ENCODE measurements at regions not wholly inside any gene's neighbourhood (a gene's known extent, or its start where the extent isn't known, plus 50 kb on each side); places are given as distances from the start of the nearest gene placed in this dataset.

DNA sequence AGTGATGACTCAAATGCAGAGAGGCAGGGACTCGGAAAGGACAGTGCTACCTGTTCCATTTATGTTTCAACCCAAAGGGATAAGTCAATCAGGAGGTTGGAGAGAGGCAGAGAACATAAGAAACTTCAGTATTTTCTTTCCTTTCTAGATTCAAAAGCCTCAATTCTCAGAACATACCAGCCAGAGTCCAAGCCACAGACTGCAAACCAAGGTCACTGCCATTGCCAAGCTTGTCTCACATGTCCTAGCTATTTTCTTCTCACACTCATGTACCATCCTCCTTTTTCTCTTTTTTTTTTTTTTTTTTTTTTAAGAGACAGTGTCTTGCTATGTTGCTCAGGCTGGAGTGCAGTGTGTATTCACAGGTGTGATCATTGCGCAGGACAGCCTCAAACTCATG, 111.7 kb upstream of the AKIP1 start:
- no peak for DNase-seq (ENCODE audit: low read depth, low spot score)

DNA sequence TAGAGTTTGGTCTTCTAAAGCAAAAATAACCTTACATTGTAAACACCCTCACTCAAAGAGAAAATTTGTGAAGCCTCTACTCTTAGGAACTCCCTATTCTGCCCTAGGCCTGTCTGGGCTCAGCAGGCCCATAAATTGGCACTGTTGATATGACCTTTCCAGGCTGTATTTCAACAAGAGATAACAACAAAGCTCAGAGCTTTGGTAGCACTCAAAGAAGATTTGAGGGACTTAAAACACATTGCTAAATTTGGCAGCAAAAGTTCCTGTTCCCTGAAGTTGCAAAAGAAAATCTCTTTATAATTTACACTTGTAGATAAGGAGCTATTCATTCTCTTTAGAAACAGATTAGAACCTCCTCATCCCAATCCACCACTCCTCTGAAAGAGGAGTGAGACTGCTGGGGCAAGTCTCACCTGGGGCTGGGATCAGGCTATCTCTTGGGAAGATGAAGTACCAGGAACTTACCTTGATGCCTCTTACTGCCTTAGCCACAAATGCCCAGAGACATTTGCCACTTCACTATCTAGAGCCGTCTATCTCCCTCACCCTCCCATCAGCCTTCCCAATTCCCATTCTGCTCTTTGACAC, 110.4 kb upstream of the AKIP1 start:
- DNase-seq (ENCODE audit: low read depth, low spot score) = no peak

DNA sequence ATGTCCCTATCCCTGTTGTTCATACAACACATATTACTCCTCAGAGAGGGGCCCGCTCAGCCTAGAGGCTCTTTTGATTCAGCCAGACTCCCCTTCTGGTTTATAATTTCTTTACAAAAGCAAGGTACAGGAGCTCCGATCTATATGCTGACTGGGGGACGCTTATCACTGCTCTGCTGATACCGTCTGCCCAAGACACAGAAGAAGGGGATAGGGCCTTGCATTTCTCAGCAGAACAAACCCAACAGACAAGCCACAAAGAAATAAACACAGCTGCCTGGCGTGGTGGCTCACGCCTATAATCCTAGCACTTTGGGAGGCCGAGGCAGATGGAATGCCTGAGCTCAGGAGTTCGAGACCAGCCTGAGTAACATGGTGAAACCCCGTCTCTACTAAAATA, 109.9 kb upstream of the AKIP1 start:
- DNase-seq (ENCODE audit: low read depth, low spot score) = no peak

DNA sequence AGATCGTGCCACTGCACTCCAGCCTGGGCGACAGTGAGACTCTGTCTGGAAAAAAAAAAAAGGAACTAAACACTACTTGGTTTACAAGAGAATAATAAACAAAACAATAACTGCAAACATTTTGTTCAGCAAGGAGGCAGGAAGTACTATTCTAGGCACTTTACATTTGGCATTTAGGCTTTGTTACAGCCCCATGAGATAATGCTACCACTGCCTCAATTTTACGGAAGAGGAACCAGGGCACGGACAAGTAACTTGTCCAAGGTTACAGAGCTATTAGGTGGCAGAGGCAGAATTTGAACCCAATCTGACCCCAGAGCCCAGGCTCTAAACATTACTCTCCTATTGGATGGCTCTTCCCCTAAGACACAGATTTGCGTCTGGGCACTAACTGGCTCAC, 108.7 kb upstream of the AKIP1 start:
- DNase-seq (ENCODE audit: low read depth, low spot score) = no peak

DNA sequence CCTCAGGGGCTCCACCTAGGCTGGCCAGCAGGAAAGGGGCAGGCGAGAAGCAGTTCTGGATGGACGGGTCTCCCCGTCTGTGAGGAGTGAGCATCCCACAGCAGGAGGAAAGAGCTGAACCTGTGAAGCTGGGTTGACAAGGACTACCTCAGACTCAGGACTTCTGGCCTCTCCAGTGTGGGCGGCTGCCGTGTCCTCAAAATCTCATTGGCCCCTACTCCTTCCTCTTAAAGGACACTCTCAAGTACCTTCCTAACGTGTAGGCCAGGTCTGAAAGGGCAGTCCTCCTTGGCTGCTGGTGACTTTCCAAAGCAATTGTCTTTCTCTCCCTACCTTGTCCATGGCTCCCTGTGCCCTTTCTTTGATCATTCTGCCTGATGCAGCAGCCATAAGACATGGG, 107.0 kb upstream of the AKIP1 start:
- no peak for DNase-seq (ENCODE audit: low read depth, low spot score)

DNA sequence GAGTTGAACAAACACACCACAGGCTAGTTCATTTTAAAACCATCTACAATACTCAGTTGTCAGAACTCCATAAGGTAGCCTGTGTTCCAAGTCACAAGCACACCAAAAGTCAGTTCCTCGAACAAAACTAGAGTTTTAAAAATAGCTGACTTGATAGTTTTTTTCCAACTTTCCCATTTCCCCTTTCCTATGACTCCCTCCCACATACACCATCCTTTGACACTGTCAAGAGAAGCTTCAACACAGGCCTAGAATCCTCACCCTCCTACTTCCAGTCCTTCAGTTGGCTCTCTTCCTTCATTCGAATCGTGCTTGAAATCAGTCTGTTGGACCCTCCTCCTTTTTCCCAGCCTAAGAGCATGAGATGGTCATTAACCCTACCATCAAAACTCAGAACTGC, 105.7 kb upstream of the AKIP1 start:
- no peak for DNase-seq (ENCODE audit: low read depth, low spot score)

DNA sequence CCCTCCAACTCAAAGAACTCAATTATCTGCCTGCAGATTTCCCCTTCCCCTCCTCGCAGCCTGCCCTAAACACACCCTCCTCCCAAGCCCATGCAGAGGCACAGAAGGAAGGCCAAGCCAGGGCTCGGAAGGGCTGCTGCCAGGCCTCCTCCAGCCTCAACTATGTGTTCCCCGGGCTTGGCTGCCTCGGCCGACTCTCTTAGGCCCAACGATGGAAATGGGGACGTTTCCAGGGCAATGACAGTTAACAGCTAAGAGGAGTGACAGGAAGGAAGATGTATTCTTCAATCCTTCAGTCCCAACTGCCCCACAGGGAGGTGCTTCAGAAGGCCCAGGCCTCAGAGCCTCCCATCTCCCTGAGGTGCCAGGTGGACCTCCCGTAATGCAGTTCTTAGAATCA, 104.0 kb upstream of the AKIP1 start:
- no peak for DNase-seq (ENCODE audit: low read depth, low spot score)

DNA sequence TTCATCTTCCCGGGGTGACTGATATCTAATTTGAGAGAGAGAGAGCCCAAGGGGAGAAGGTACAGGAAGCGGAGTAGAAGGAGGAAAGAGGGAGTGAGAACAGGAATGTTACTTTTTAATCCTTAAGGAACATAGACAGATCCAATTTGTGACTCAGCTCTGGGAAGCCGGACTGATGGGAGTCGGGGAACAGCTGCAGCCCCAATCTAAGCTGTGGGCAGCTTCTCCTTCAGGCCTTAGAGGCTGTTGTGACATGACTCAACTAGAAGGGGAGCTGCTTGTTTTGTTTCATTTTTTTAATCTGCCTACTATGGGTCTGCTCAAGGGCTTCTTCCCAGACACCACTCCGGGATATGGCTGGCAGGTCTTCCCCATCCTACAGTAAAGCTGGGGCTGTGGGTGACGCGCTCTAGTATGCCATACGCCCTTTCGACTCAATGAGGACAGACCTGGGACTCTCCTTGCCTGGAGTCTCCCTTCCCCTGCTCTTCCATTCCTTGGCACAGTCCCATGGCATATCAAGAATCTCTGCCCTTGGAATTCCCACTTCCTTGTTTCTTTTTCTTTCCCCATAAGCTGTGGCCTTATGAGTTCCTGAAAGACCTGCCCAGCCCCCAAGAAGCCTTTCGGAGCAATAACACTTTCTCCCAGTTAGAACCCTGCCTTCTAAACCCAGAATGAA, 103.3 kb upstream of the AKIP1 start:
- no peak for DNase-seq (ENCODE audit: low read depth, low spot score)

DNA sequence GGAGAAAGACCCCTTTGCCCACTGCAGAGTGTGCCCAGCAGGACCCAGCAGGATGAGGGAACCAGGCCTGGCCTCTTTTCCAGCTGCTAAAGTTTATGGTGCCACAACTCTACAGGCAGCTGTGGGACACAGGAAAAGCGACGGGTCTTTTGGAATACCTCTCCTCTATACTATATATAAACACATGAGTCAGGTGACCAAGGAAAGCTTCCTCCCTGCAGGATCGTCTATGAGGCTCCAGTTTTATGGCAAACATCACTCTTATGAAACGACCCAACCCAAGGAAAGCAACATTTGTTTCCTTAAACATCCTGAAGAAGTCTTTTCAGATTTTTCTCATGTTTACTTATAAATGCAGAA, 102.8 kb upstream of the AKIP1 start:
- no peak for DNase-seq (ENCODE audit: low read depth, low spot score)

DNA sequence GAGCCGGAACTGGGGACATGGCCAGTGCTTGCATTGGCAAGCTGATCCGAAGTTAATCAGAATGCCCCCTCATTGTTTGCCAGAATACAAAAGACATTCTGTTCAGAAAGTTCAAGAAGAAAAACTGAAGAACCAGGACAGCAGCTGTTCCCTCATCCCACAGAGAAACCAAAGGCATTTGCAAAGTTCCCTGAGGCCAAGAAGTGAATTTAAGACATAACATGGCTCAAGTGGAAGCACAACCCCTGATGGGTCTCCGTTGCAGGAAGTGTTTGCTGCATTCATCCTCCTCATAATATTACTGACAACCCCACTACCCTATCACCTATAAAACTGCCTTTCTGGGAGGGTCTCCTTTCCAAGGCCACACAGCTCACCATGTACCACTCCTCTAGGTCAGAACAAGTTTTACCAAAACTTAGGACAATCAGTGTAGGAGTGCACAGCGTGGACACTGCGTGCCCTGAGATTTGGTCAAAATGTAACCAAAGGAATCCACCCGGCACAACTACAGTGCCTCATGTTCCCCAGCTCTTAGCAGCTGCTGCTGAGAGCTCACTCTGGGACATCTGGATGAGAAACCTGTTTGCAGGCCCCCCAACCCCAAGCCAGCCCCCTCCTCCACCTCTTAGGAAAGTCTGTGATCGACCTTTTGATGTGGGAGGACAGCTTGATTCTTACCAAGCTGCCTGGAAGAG, 101.6 kb upstream of the AKIP1 start:
- no peak for DNase-seq (ENCODE audit: low read depth, low spot score)

DNA sequence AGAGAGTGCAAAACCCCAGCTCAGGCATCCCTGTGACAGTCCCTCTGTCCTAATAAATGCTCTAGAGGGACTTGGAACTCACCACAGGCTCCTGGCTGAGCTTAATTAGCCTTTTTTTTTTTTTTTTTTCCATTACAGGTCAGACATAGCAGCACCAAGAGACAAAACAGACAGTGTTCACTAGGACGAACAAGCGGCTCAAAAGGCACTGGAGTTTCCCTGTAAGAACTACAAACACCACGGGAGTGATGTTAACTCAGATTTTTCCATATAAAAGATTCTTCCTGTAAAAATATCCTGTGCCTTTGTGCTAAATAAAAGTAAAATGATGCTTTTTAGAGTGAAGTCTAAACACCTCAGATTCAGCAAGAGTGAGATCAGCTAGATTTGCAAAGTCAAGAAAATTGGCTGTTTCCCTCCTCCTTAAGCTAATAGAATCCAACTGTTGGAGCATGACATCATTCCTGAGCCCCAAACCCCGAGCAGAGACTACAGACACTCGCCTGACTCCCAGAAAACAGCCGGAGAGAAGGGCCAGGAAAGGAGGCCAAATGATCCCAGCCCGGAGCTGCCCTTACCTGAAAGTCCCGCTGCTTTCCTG, 101.0 kb upstream of the AKIP1 start:
- no peak for DNase-seq (ENCODE audit: low read depth, low spot score)

DNA sequence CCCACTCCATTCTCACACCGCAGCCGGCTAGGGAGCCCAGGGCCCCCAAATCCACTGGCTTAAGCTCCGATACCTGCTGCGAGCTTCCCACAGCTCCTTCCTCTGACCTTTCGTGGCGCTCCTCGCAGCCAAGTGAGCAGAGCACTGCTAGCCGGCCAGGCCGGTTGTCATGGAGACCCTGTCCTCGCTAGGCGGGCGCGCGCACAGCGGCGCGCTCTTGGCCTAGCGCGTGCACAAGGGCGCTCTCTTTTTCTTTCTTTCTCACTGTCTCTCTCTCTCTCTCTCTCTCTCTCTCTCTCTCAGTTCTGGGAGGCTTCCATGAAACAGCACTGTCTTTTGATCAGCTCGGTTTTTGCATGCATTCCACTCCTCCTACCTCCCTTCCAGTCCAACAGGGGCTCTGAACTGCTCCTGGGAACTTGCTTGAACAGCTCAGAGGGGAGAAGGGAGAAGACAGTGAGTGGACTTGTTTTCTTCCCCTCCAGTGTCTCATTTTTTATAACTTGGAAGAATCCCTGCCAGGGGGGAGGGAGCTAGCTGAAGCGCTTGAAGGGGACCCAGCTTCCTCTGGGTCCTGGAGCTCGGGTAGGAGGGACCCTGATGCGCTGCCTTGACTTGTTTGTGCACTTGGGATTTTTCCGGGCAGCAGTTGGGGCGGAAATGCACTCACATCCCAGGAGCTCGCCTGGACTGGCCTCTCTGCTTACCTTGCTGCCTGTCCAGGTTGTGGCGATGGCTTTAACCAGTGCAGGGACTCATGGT, 100.3 kb upstream of the AKIP1 start:
- DNase-seq (ENCODE audit: low read depth, low spot score) = no peak

DNA sequence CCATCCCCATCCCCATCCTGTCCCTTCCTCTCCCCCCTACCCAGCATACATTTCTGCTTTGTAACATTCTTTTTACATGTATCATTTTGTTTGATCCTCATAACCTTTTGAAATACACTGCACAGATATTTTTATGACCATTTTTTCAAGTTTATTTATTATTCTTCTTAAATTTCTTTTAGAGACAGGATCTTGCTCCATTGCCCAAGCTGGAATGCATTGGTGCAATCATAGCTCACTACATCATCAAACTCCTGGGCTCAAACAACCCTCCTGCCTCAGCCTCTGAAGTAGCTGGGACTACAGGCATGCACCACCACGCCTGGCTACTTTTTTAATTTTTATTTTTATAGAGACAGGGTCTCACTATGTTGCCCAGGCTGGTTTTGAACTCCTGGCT, 99.4 kb upstream of the AKIP1 start:
- no peak for DNase-seq (ENCODE audit: low read depth, low spot score)

DNA sequence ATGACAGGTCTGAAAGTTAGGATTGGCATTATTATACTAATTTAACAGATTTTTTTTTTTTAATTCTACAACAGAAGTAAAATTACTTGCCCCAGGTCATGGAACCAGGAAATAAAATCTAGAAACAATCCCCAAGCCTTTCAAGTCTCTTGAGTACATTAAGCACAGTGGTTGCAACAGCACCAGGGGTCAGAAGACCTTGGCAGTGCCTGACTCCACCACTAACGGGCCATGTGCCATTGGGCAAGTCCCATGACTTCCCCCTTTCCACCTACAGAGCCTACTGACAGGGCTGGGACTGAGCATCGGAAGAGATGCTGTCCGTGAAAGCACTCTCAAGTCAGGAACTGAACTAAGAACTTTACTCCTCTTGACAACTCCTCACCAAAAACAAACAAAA, 98.6 kb upstream of the AKIP1 start:
- no peak for DNase-seq (ENCODE audit: low read depth, low spot score)

DNA sequence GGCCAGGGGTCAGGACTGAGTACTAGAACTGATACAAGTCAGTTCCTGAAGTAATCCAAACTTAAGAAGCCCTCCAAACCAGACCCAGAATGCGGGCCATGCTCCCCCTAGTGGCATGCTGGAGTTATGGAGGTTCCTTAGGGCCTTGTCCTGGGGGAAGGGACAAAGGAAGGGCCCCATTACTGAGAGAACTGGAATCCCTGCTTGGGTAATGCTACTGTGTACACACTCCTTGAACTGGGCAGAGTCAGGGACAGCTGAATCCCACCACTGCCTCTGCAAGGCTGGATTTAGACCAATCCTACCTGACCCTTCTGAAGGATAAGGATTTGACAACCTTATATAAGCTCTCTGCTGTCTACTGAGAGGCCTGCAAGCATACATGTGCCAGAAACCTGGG, 97.3 kb upstream of the AKIP1 start:
- peak; percentile 8 for DNase-seq (ENCODE audit: low read depth, low spot score)

DNA sequence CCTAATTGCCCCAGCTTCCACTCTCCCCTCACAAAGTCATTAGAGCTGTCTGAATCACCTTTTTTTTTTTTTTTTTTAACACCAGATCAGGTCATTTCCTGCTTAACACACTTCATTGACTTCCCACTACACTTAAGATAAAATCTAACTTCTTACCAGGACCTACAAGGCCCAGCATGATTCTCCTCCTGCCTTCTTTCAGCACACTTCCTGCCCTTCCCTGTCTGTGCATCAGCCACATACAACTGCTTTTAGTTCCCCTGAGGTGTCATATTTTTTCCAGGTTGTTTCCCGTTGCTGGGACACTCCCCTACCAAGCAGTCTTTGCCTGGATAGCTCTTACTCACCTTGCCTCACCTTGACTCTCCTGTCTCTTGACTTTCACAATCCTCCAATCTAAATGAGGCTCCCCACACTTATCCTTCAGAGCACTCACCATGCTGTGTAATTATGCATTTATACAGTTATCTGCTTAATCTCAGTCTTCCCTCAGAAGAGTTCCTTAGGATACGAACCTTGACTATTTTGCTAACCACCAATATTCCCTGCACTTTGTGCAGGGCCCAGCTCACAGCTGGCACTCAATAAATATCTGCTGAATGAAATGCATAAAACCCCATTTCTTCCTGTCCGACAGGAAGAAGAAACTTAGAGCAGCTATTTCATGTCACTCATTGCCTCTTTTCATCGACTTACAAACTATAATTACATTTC, 96.6 kb upstream of the AKIP1 start:
- no peak for DNase-seq (ENCODE audit: low read depth, low spot score)

DNA sequence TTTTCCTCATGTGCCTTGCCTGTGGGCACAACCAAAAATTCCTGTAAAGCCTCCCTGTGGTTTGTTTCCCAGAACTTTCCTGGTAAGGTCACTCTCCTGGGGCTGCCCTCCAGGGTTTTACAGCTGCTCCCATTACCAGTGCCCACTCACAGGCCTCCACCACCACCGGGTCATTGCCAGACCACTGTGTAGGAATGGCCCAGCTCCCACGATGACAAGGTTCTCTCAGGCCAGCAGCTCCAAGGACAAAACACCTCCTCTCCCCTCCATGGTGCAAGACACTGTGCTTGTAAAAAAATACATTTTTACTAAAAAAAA, 96.1 kb upstream of the AKIP1 start:
- no peak for DNase-seq (ENCODE audit: low read depth, low spot score)

DNA sequence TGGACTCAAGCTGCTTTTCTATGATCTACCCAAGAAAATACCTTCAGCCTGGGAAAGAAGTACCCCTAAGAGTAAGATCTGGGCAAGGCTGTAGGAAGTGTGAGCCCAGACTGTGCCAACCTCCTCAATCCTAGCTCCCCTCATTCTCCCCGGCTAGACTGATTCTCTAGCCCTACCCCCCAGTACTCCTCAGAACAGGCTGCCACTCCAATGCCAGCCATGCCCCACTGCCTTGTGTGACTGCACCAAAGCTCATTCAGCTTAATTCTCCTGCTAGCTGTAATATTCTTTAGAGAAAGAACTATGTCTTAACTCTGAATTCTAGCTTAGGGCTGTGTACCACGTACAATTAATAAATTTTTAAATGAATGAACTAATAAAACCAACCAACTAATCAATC, 92.6 kb upstream of the AKIP1 start:
- no peak for DNase-seq (ENCODE audit: low read depth, low spot score)

DNA sequence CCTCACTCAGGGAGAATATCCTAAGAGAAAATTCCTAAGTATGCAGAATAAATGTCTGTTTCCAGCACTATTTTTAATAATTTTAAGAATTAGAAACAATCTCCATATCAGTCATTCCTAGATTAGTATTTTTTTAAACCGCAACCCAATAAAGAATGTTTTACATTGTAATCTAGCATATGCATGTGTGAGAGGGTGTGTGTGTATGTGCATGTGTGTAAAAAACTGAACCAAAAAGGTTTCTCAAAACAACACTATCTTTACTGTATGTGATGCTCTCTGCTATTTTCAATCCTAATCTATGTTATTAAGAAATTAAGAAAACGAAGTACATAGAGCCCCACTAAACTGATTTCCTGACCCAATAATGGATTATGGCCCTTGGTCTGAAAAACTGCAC, 90.6 kb upstream of the AKIP1 start:
- DNase-seq (ENCODE audit: low read depth, low spot score) = no peak

DNA sequence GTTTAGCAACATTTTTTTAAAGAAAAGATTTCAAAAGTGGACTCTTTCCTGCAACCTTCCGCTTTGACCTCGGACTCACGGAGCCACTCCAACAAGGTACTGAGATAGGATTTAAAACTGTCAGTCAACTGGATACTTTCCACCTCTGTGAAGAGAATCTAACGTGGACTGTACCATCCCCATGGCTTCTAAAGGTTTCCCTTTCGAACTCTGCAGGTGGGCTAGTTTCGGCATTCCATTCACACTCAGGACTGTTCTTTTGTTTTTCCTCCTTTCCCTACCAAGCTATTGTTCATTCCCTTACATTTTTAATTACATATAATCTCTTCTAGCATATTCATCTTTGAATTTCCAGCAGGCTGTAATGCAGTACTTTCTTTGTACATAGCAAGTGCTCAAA, 88.5 kb upstream of the AKIP1 start:
- DNase-seq (ENCODE audit: low read depth, low spot score) = no peak

DNA sequence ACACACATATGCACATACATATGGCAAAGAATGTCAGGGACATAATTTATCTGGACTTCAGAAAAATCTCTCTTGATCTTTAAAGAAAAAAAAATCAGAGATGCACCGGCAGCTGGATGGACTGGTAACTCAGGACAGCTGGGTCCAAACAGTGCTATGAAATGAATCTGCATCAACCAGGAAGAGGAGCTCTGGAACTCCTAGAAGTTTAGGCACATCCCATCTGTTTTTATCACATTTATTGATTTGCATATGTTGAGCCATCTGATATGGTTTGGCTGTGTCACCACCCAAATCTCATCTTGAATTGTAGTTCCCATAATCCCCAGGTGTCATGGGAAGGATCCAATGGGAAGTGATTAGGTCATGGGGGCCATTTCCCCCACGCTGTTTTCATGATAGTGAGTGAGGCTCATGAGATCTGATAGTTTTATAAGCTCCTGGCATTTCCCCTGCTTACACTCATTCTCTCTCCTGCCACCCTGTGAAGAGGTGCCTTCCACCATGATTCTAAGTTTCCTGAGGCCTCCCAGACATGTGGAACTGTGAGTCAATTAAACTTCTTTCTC, 87.7 kb upstream of the AKIP1 start:
- no peak for DNase-seq (ENCODE audit: low read depth, low spot score)
